WTC11 (cell line): ENCODE measurements at regions not wholly inside any gene's neighbourhood (a gene's known extent, or its start where the extent isn't known, plus 50 kb on each side); places are given as distances from the start of the nearest gene placed in this dataset.

Experiments
- ATAC-seq: fragments of 200-7000 bp; cut with Tn5 transposase; 2 replicates; pipeline ENCODE4 v1.10.0; 2021; ENCODE audit warnings: mild to moderate bottlenecking, moderate library complexity
- CTCF ChIA-PET: fragments of 300-600 bp; sonication (Branson Sonifier 250); formaldehyde crosslinking; loops from one replicate; lab custom pipeline; 2021; ENCODE audit warnings: antibody characterized with exemption; lab: Charles Lee
- POLR2A ChIA-PET: fragments of 350-600 bp; sonication (Branson Sonifier 250); formaldehyde crosslinking; loops from one replicate; lab custom pipeline; 2021; ENCODE audit warnings: antibody characterized with exemption; lab: Charles Lee
- DNase-seq: peaks from one replicate; pipeline ENCODE4 v3.0.0; 2021; ENCODE audit warnings: low spot score
- H3K27ac Mint-ChIP-seq: 2 replicates; pipeline ENCODE4 v1.8.0; 2021; ENCODE audit warnings: mixed read lengths
- H3K27me3 Mint-ChIP-seq: 2 replicates; pipeline ENCODE4 v1.8.0; 2021; ENCODE audit warnings: low read depth, mild to moderate bottlenecking, moderate library complexity, mixed read lengths
- H3K36me3 Mint-ChIP-seq: 2 replicates; pipeline ENCODE4 v1.8.0; 2021; ENCODE audit warnings: mixed read lengths
- H3K4me1 Mint-ChIP-seq: 2 replicates; pipeline ENCODE4 v1.8.0; 2022; ENCODE audit warnings: mixed read lengths
- H3K4me3 Mint-ChIP-seq: 2 replicates; pipeline ENCODE4 v1.8.0; 2021; ENCODE audit warnings: mild to moderate bottlenecking, moderate library complexity, mixed read lengths
- H3K9me3 Mint-ChIP-seq: 2 replicates; pipeline ENCODE4 v1.8.0; 2021; ENCODE audit warnings: mixed read lengths
- AR ChIP-seq: fragments of 250-450 bp; sonication (Bioruptor Pico); IDR thresholded peaks from 2 replicates; pipeline ENCODE4 v1.9.0; 2021; ENCODE audit warnings: mild to moderate bottlenecking
- ATF1 ChIP-seq: sonication (generic); formaldehyde crosslinking; IDR thresholded peaks from 2 replicates; pipeline ENCODE4 v1.8.1; 2023; ENCODE audit warnings: mild to moderate bottlenecking, moderate library complexity, missing genetic modification reagents
- ATF3 ChIP-seq: sonication (generic); formaldehyde crosslinking; conservative IDR thresholded peaks from 2 replicates; pipeline ENCODE4 v1.8.1; 2022; ENCODE audit warnings: mild to moderate bottlenecking, missing genetic modification reagents
- CBFB ChIP-seq: sonication (generic); formaldehyde crosslinking; IDR thresholded peaks from 2 replicates; pipeline ENCODE4 v1.8.1; 2022; ENCODE audit warnings: mild to moderate bottlenecking, low read depth, missing genetic modification reagents
- CREB1 ChIP-seq: sonication (generic); formaldehyde crosslinking; IDR thresholded peaks from 2 replicates; pipeline ENCODE4 v1.8.0; 2023; ENCODE audit warnings: mild to moderate bottlenecking, missing genetic modification reagents
- CREM ChIP-seq: sonication (generic); formaldehyde crosslinking; IDR thresholded peaks from 2 replicates; pipeline ENCODE4 v1.8.1; 2022; ENCODE audit warnings: mild to moderate bottlenecking, missing genetic modification reagents, moderate library complexity
- E2F4 ChIP-seq: sonication (generic); formaldehyde crosslinking; IDR thresholded peaks from 2 replicates; pipeline ENCODE4 v1.8.1; 2022; ENCODE audit warnings: low read depth, mild to moderate bottlenecking, moderate library complexity, missing genetic modification reagents, borderline replicate concordance
- E2F5 ChIP-seq: sonication (generic); formaldehyde crosslinking; IDR thresholded peaks from 2 replicates; pipeline ENCODE4 v1.8.1; 2022; ENCODE audit warnings: mild to moderate bottlenecking, moderate library complexity, missing genetic modification reagents
- JAZF1 ChIP-seq: fragments of 250-450 bp; sonication (Bioruptor Pico); IDR thresholded peaks from 2 replicates; pipeline ENCODE4 v1.9.0; 2021; ENCODE audit warnings: moderate library complexity, mild to moderate bottlenecking, inconsistent platforms
- KAT7 ChIP-seq: sonication (generic); formaldehyde crosslinking; IDR thresholded peaks from 2 replicates; pipeline ENCODE4 v1.8.1; 2023; ENCODE audit warnings: missing genetic modification reagents, mild to moderate bottlenecking, borderline replicate concordance
- PRRX2 ChIP-seq: fragments of 250-450 bp; sonication (Bioruptor Pico); IDR thresholded peaks from 2 replicates; pipeline ENCODE4 v1.8.0; 2021; ENCODE audit warnings: mild to moderate bottlenecking
- RELA ChIP-seq: sonication (generic); formaldehyde crosslinking; IDR thresholded peaks from 2 replicates; pipeline ENCODE4 v1.8.1; 2022; ENCODE audit warnings: missing genetic modification reagents, mild to moderate bottlenecking, borderline replicate concordance
- TCF7 ChIP-seq: sonication (generic); formaldehyde crosslinking; IDR thresholded peaks from 2 replicates; pipeline ENCODE4 v1.8.0; 2022; ENCODE audit warnings: mild to moderate bottlenecking, low read depth, missing genetic modification reagents, moderate library complexity
- USF2 ChIP-seq: sonication (generic); formaldehyde crosslinking; IDR thresholded peaks from 2 replicates; pipeline ENCODE4 v1.8.1; 2023; ENCODE audit warnings: mild to moderate bottlenecking, missing genetic modification reagents, moderate library complexity
- ZBTB21 ChIP-seq: sonication (generic); formaldehyde crosslinking; IDR thresholded peaks from 2 replicates; pipeline ENCODE4 v1.8.1; 2023; ENCODE audit warnings: mild to moderate bottlenecking, missing genetic modification reagents, borderline replicate concordance
- ZBTB43 ChIP-seq: sonication (generic); formaldehyde crosslinking; IDR thresholded peaks from 2 replicates; pipeline ENCODE4 v1.8.1; 2023; ENCODE audit warnings: mild to moderate bottlenecking, missing genetic modification reagents
- ZNF232 ChIP-seq: sonication (generic); formaldehyde crosslinking; IDR thresholded peaks from 2 replicates; pipeline ENCODE4 v1.8.0; 2022; ENCODE audit warnings: mild to moderate bottlenecking, missing genetic modification reagents
- ZNF263 ChIP-seq: sonication (generic); formaldehyde crosslinking; IDR thresholded peaks from 2 replicates; pipeline ENCODE4 v1.8.1; 2022; ENCODE audit warnings: low read depth, mild to moderate bottlenecking, moderate library complexity, missing genetic modification reagents
- ZNF281 ChIP-seq: sonication (generic); formaldehyde crosslinking; IDR thresholded peaks from 2 replicates; pipeline ENCODE4 v1.8.0; 2023; ENCODE audit warnings: mild to moderate bottlenecking, missing genetic modification reagents
- ZNF416 ChIP-seq: fragments of 250-450 bp; sonication (Bioruptor Pico); IDR thresholded peaks from 2 replicates; pipeline ENCODE4 v1.9.0; 2021; ENCODE audit warnings: mild to moderate bottlenecking, inconsistent platforms

- ChIA-PET CTCF (no interaction called here), POLR2A (no interaction called here)
- Mint-ChIP-seq H3K27ac (no peak overlapping the region), H3K36me3 (no peaks in the 10 kb centered on the region), H3K4me3 (no peak overlapping the region), H3K4me1 (no peaks in the 10 kb centered on the region), H3K27me3 (no peaks in the 10 kb centered on the region), H3K9me3 (peaks cover 3% of the 10 kb centered on the region; the same call in 1 of the 2 replicates)
- ATAC-seq (no peak), DNase-seq (no peak)
- no peak for TF ChIP-seq USF2 (CRISPR knock-in tag)
- TF ChIP-seq E2F5 (CRISPR knock-in tag), result no peak
- no peak for TF ChIP-seq RELA (CRISPR knock-in tag)
- TF ChIP-seq ZBTB21 (CRISPR knock-in tag), result no peak
- TF ChIP-seq PRRX2 (CRISPR knock-in tag), result no peak
- TF ChIP-seq KAT7 (CRISPR knock-in tag), result no peak
Observed at GRCh38 chr11:98600103-98600502, 420.6 kb upstream of the CNTN5 start.

- no peak for DNase-seq
- Mint-ChIP-seq H3K27ac (no peak overlapping the region), H3K4me3 (no peak overlapping the region), H3K9me3 (no peaks in the 10 kb centered on the region), H3K27me3 (no peaks in the 10 kb centered on the region), H3K4me1 (no peaks in the 10 kb centered on the region), H3K36me3 (no peaks in the 10 kb centered on the region)
- CTCF ChIA-PET, result interaction anchor here (0.5 kb wide), 1 partner anchor 257 kb away, joined by 4 read pairs; no protein-coding TSS in a partner anchor
- POLR2A ChIA-PET, result no interaction called here
- no peak for ATAC-seq
- TF ChIP-seq E2F5 (CRISPR knock-in tag), result no peak
- TF ChIP-seq ATF1 (CRISPR knock-in tag), result no peak
- no peak for TF ChIP-seq TCF7 (CRISPR knock-in tag)
- TF ChIP-seq ZBTB43 (CRISPR knock-in tag), result no peak
- no peak for TF ChIP-seq JAZF1 (CRISPR knock-in tag)
- no peak for TF ChIP-seq AR (CRISPR knock-in tag)
- no peak for TF ChIP-seq CREB1 (CRISPR knock-in tag)
- TF ChIP-seq CBFB (CRISPR knock-in tag), result no peak
- TF ChIP-seq ZNF416, result no peak
- TF ChIP-seq ZNF232 (CRISPR knock-in tag), result no peak
- TF ChIP-seq ZNF281 (CRISPR knock-in tag), result no peak
- no peak for TF ChIP-seq RELA (CRISPR knock-in tag)
- TF ChIP-seq E2F4 (CRISPR knock-in tag), result no peak
- TF ChIP-seq ATF3 (CRISPR knock-in tag), result no peak
- no peak for TF ChIP-seq ZNF263
- TF ChIP-seq USF2 (CRISPR knock-in tag), result no peak
- TF ChIP-seq CREM, result no peak
Observed at GRCh38 chr11:98600786-98601773, 419.7 kb upstream of the CNTN5 start.
